H9 (cell line): ENCODE measurements at regions not wholly inside any gene's neighbourhood (a gene's known extent, or its start where the extent isn't known, plus 50 kb on each side); places are given as distances from the start of the nearest gene placed in this dataset.

Experiments used
- DNase-seq: peaks from one replicate; pipeline ENCODE4 v3.0.0-alpha.2; 2017
- H2AFZ ChIP-seq: one replicate; pipeline ENCODE4 v1.6.1; 2013; ENCODE audit warnings: mild to moderate bottlenecking, low read length, control low read depth, moderate library complexity
- H2AK5ac ChIP-seq: 2 replicates; pipeline ENCODE4 v1.6.1; 2013; ENCODE audit warnings: low read length, control low read depth, mixed read lengths; ENCODE audit not compliant: insufficient read length
- H2BK120ac ChIP-seq: one replicate; pipeline ENCODE4 v1.6.1; 2013; ENCODE audit warnings: low read depth, mild to moderate bottlenecking, low read length, control low read depth, inconsistent platforms; ENCODE audit not compliant: poor library complexity, severe bottlenecking
- H2BK12ac ChIP-seq: 2 replicates; pipeline ENCODE4 v1.6.1; 2013; ENCODE audit warnings: low read length, control low read depth, mixed read lengths, low read depth; ENCODE audit not compliant: insufficient read length
- H2BK15ac ChIP-seq: 2 replicates; pipeline ENCODE4 v1.6.1; 2013; ENCODE audit warnings: low read depth, low read length, control low read depth
- H2BK20ac ChIP-seq: one replicate; pipeline ENCODE4 v1.6.1; 2013; ENCODE audit warnings: low read depth, mild to moderate bottlenecking, low read length, control low read depth, inconsistent platforms; ENCODE audit not compliant: poor library complexity, severe bottlenecking
- H2BK5ac ChIP-seq: 2 replicates; pipeline ENCODE4 v1.6.1; 2013; ENCODE audit warnings: low read length, control low read depth, mixed read lengths; ENCODE audit not compliant: insufficient read length
- H3K14ac ChIP-seq: 2 replicates; pipeline ENCODE4 v1.6.1; 2013; ENCODE audit warnings: low read length, control low read depth; ENCODE audit not compliant: insufficient read depth
- H3K18ac ChIP-seq: 2 replicates; pipeline ENCODE4 v1.6.1; 2013; ENCODE audit warnings: low read depth, mild to moderate bottlenecking, mixed read lengths, low read length, control low read depth; ENCODE audit not compliant: insufficient read length
- H3K23ac ChIP-seq: 2 replicates; pipeline ENCODE4 v1.6.1; 2013; ENCODE audit warnings: low read length, control low read depth, mixed read lengths, low read depth; ENCODE audit not compliant: insufficient read length
- H3K23me2 ChIP-seq: 2 replicates; pipeline ENCODE4 v1.6.1; 2013; ENCODE audit warnings: low read depth, mild to moderate bottlenecking, mixed read lengths, low read length, control low read depth; ENCODE audit not compliant: insufficient read length, poor library complexity, severe bottlenecking
- H3K27ac ChIP-seq: 2 replicates; pipeline ENCODE4 v1.5.1; 2013; ENCODE audit warnings: low read length, control low read depth, mixed read lengths, low read depth; ENCODE audit not compliant: insufficient read length
- H3K27me3 ChIP-seq: 2 replicates; pipeline ENCODE4 v1.6.1; 2013; ENCODE audit warnings: low read length, control low read depth, inconsistent platforms; ENCODE audit not compliant: insufficient read depth
- H3K4ac ChIP-seq: 2 replicates; pipeline ENCODE4 v1.6.1; 2013; ENCODE audit warnings: low read depth, mild to moderate bottlenecking, control low read depth, inconsistent platforms, low read length, moderate library complexity
- H3K4me1 ChIP-seq: 2 replicates; pipeline ENCODE4 v1.6.1; 2013; ENCODE audit warnings: low read length, control low read depth, inconsistent platforms; ENCODE audit not compliant: insufficient read depth
- H3K4me2 ChIP-seq: 2 replicates; pipeline ENCODE4 v1.6.1; 2013; ENCODE audit warnings: low read length, control low read depth, mixed read lengths; ENCODE audit not compliant: insufficient read length, insufficient read depth
- H3K56ac ChIP-seq: 2 replicates; pipeline ENCODE4 v1.6.1; 2013; ENCODE audit warnings: low read depth, mild to moderate bottlenecking, mixed read lengths, low read length, control low read depth; ENCODE audit not compliant: insufficient read length
- H3K79me1 ChIP-seq: 2 replicates; pipeline ENCODE4 v1.6.1; 2013; ENCODE audit warnings: low read depth, mild to moderate bottlenecking, moderate library complexity, low read length, control low read depth, inconsistent platforms; ENCODE audit not compliant: insufficient read depth, poor library complexity, severe bottlenecking
- H3K79me2 ChIP-seq: 2 replicates; pipeline ENCODE4 v1.6.1; 2013; ENCODE audit warnings: low read length, control low read depth, inconsistent platforms; ENCODE audit not compliant: insufficient read depth
- H3K9ac ChIP-seq: 2 replicates; pipeline ENCODE4 v1.6.1; 2013; ENCODE audit warnings: low read length, control low read depth, mixed read lengths; ENCODE audit not compliant: insufficient read length; ENCODE audit errors: extremely low read depth
- H3K9me3 ChIP-seq: one replicate; pipeline ENCODE4 v1.6.1; 2013; ENCODE audit warnings: low read depth, low read length, inconsistent platforms; ENCODE audit not compliant: control insufficient read depth
- H3T11ph ChIP-seq: one replicate; pipeline ENCODE4 v1.6.1; 2013; ENCODE audit warnings: mild to moderate bottlenecking, low read length, control low read depth, inconsistent platforms
- H4K20me1 ChIP-seq: one replicate; pipeline ENCODE4 v1.6.1; 2013; ENCODE audit not compliant: control insufficient read depth, insufficient read length, insufficient read depth
- H4K5ac ChIP-seq: 2 replicates; pipeline ENCODE4 v1.6.1; 2013; ENCODE audit warnings: low read depth, mild to moderate bottlenecking, mixed read lengths, low read length, control low read depth; ENCODE audit not compliant: insufficient read length
- H4K8ac ChIP-seq: replicated peaks from 2 replicates; pipeline ENCODE4 v1.6.1; 2013; ENCODE audit warnings: low read length, control low read depth, mixed read lengths, low read depth; ENCODE audit not compliant: insufficient read length
- H4K91ac ChIP-seq: 2 replicates; pipeline ENCODE4 v1.6.1; 2013; ENCODE audit warnings: low read depth, mild to moderate bottlenecking, moderate library complexity, mixed read lengths, low read length, control low read depth; ENCODE audit not compliant: insufficient read length
- H3K27ac Mint-ChIP-seq, 3 experiments: 2 replicates in 2 of 3; 3 replicates in 1 of 3; pipeline ENCODE4 v1.8.0; 2020 to 2021; ENCODE audit warnings: mixed read lengths in 3 of 3, mild to moderate bottlenecking in 1 of 3, moderate library complexity in 1 of 3
- H3K27me3 Mint-ChIP-seq: 2 replicates; pipeline ENCODE4 v1.8.0; 2021; ENCODE audit warnings: low read depth, mild to moderate bottlenecking, moderate library complexity, mixed read lengths
- H3K36me3 Mint-ChIP-seq, 3 experiments: 2 replicates in 2 of 3; 3 replicates in 1 of 3; pipeline ENCODE4 v1.8.0; 2020 to 2021; ENCODE audit warnings: low read depth in 3 of 3, mixed read lengths in 3 of 3; ENCODE audit not compliant: insufficient read depth in 1 of 3
- H3K4me1 Mint-ChIP-seq, 2 experiments: 2 replicates each; pipeline ENCODE4 v1.8.0; 2020; ENCODE audit warnings: mixed read lengths in 2 of 2
- H3K4me3 Mint-ChIP-seq, 2 experiments: 2 replicates in 1 of 2; 3 replicates in 1 of 2; pipeline ENCODE4 v1.8.0; 2020 to 2021; ENCODE audit warnings: mild to moderate bottlenecking in 2 of 2, mixed read lengths in 2 of 2, moderate library complexity in 1 of 2
- H3K9me3 Mint-ChIP-seq, 2 experiments: 2 replicates in 1 of 2; 3 replicates in 1 of 2; pipeline ENCODE4 v1.8.0; 2020; ENCODE audit warnings: mild to moderate bottlenecking in 2 of 2, mixed read lengths in 2 of 2, moderate library complexity in 1 of 2
- WGBS: extraction: QIAGEN DNeasy Blood & Tissue Kit; methylation state at CpG from one replicate; pipeline ENCODE4 v1.1.7; 2013; ENCODE audit warnings: missing lambda C conversion rate, low lambda C conversion rate, mixed read lengths; ENCODE audit not compliant: insufficient read length; ENCODE audit errors: extremely low coverage; 5-methylcytosine and 5-hydroxymethylcytosine counted together
- TF ChIP-seq, protein P1 (sequence below): fragments of 200-600 bp; sonication (generic); conservative IDR thresholded peaks from 3 replicates; pipeline ENCODE4 v1.8.0; 2021; ENCODE audit warnings: antibody characterized with exemption, mild to moderate bottlenecking

DNA sequence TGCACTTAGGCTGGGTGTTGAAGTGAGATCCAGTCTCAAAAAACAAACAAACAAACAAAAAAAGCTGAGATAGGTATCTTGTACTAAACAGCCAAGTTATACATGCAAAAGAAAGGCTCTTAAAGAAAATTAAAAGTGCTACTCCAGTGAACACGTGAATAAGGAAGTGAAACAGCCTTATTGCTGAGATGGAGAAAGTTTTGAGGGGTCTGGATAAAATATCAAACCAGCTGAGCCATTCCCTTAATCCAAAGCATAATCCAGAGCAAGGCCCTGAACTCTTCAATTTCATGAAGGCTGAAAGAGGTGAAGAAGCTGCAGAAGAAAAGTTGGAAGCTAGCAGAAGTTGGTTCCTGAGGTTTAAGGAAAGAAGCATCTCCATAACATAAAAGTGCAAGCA is 360.5 kb upstream of the DAB1 start:
- no peak overlapping the region for H2AK5ac ChIP-seq
- H4K91ac ChIP-seq = no peak overlapping the region
- Mint-ChIP-seq H3K4me1 (peaks cover 6 to 9% of the 10 kb centered on the region in 2 experiments), H3K9me3 (no peaks in the 10 kb centered on the region), H3K27ac (no peak overlapping the region), H3K4me3 (no peak overlapping the region), H3K36me3 (no peaks in the 10 kb centered on the region; a peak in 1 of 7 replicates), H3K27me3 (no peaks in the 10 kb centered on the region)
- no peaks in the 10 kb centered on the region for H3K9me3 ChIP-seq
- no peak overlapping the region for H3K23ac ChIP-seq
- WGBS = no CpG with 5 or more reads among the region's 1 CpG
- no peak overlapping the region for H2BK15ac ChIP-seq
- no peak overlapping the region for H3K4ac ChIP-seq
- H3K27me3 ChIP-seq = no peaks in the 10 kb centered on the region
- TF ChIP-seq, protein P1, sequence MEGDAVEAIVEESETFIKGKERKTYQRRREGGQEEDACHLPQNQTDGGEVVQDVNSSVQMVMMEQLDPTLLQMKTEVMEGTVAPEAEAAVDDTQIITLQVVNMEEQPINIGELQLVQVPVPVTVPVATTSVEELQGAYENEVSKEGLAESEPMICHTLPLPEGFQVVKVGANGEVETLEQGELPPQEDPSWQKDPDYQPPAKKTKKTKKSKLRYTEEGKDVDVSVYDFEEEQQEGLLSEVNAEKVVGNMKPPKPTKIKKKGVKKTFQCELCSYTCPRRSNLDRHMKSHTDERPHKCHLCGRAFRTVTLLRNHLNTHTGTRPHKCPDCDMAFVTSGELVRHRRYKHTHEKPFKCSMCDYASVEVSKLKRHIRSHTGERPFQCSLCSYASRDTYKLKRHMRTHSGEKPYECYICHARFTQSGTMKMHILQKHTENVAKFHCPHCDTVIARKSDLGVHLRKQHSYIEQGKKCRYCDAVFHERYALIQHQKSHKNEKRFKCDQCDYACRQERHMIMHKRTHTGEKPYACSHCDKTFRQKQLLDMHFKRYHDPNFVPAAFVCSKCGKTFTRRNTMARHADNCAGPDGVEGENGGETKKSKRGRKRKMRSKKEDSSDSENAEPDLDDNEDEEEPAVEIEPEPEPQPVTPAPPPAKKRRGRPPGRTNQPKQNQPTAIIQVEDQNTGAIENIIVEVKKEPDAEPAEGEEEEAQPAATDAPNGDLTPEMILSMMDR = no peak
- H3K4me1 ChIP-seq = no peaks in the 10 kb centered on the region; the same call in 1 of the 2 replicates
- no peaks in the 10 kb centered on the region for H4K20me1 ChIP-seq
- no peaks in the 10 kb centered on the region for H3K79me1 ChIP-seq
- H3T11ph ChIP-seq = no peak overlapping the region
- H2BK12ac ChIP-seq = no peak overlapping the region
- H3K14ac ChIP-seq = no peak overlapping the region
- DNase-seq = no peak
- no peak overlapping the region for H3K4me2 ChIP-seq
- H4K8ac ChIP-seq = no peak overlapping the region
- H3K56ac ChIP-seq = no peak overlapping the region
- no peaks in the 10 kb centered on the region for H3K23me2 ChIP-seq
- H2AFZ ChIP-seq = no peak overlapping the region
- H2BK20ac ChIP-seq = no peak overlapping the region
- H2BK5ac ChIP-seq = no peak overlapping the region
- H4K5ac ChIP-seq = no peak overlapping the region
- H3K9ac ChIP-seq = no peak overlapping the region
- H3K27ac ChIP-seq = no peak overlapping the region
- no peak overlapping the region for H3K18ac ChIP-seq
- H3K79me2 ChIP-seq = no peaks in the 10 kb centered on the region
- no peak overlapping the region for H2BK120ac ChIP-seq
